H9 (cell line): ENCODE measurements at regions not wholly inside any gene's neighbourhood (a gene's known extent, or its start where the extent isn't known, plus 50 kb on each side); places are given as distances from the start of the nearest gene placed in this dataset.

Experiments
- DNase-seq: peaks from one replicate; pipeline ENCODE4 v3.0.0-alpha.2; 2017
- H2AFZ ChIP-seq: one replicate; pipeline ENCODE4 v1.6.1; 2013; ENCODE audit warnings: mild to moderate bottlenecking, low read length, control low read depth, moderate library complexity
- H2AK5ac ChIP-seq: 2 replicates; pipeline ENCODE4 v1.6.1; 2013; ENCODE audit warnings: low read length, control low read depth, mixed read lengths; ENCODE audit not compliant: insufficient read length
- H2BK120ac ChIP-seq: one replicate; pipeline ENCODE4 v1.6.1; 2013; ENCODE audit warnings: low read depth, mild to moderate bottlenecking, low read length, control low read depth, inconsistent platforms; ENCODE audit not compliant: poor library complexity, severe bottlenecking
- H2BK12ac ChIP-seq: 2 replicates; pipeline ENCODE4 v1.6.1; 2013; ENCODE audit warnings: low read length, control low read depth, mixed read lengths, low read depth; ENCODE audit not compliant: insufficient read length
- H2BK15ac ChIP-seq: 2 replicates; pipeline ENCODE4 v1.6.1; 2013; ENCODE audit warnings: low read depth, low read length, control low read depth
- H2BK20ac ChIP-seq: one replicate; pipeline ENCODE4 v1.6.1; 2013; ENCODE audit warnings: low read depth, mild to moderate bottlenecking, low read length, control low read depth, inconsistent platforms; ENCODE audit not compliant: poor library complexity, severe bottlenecking
- H2BK5ac ChIP-seq: 2 replicates; pipeline ENCODE4 v1.6.1; 2013; ENCODE audit warnings: low read length, control low read depth, mixed read lengths; ENCODE audit not compliant: insufficient read length
- H3K14ac ChIP-seq: 2 replicates; pipeline ENCODE4 v1.6.1; 2013; ENCODE audit warnings: low read length, control low read depth; ENCODE audit not compliant: insufficient read depth
- H3K18ac ChIP-seq: 2 replicates; pipeline ENCODE4 v1.6.1; 2013; ENCODE audit warnings: low read depth, mild to moderate bottlenecking, mixed read lengths, low read length, control low read depth; ENCODE audit not compliant: insufficient read length
- H3K23ac ChIP-seq: 2 replicates; pipeline ENCODE4 v1.6.1; 2013; ENCODE audit warnings: low read length, control low read depth, mixed read lengths, low read depth; ENCODE audit not compliant: insufficient read length
- H3K23me2 ChIP-seq: 2 replicates; pipeline ENCODE4 v1.6.1; 2013; ENCODE audit warnings: low read depth, mild to moderate bottlenecking, mixed read lengths, low read length, control low read depth; ENCODE audit not compliant: insufficient read length, poor library complexity, severe bottlenecking
- H3K27ac ChIP-seq: 2 replicates; pipeline ENCODE4 v1.5.1; 2013; ENCODE audit warnings: low read length, control low read depth, mixed read lengths, low read depth; ENCODE audit not compliant: insufficient read length
- H3K27me3 ChIP-seq: 2 replicates; pipeline ENCODE4 v1.6.1; 2013; ENCODE audit warnings: low read length, control low read depth, inconsistent platforms; ENCODE audit not compliant: insufficient read depth
- H3K4ac ChIP-seq: 2 replicates; pipeline ENCODE4 v1.6.1; 2013; ENCODE audit warnings: low read depth, mild to moderate bottlenecking, control low read depth, inconsistent platforms, low read length, moderate library complexity
- H3K4me1 ChIP-seq: 2 replicates; pipeline ENCODE4 v1.6.1; 2013; ENCODE audit warnings: low read length, control low read depth, inconsistent platforms; ENCODE audit not compliant: insufficient read depth
- H3K4me2 ChIP-seq: 2 replicates; pipeline ENCODE4 v1.6.1; 2013; ENCODE audit warnings: low read length, control low read depth, mixed read lengths; ENCODE audit not compliant: insufficient read length, insufficient read depth
- H3K56ac ChIP-seq: 2 replicates; pipeline ENCODE4 v1.6.1; 2013; ENCODE audit warnings: low read depth, mild to moderate bottlenecking, mixed read lengths, low read length, control low read depth; ENCODE audit not compliant: insufficient read length
- H3K79me1 ChIP-seq: 2 replicates; pipeline ENCODE4 v1.6.1; 2013; ENCODE audit warnings: low read depth, mild to moderate bottlenecking, moderate library complexity, low read length, control low read depth, inconsistent platforms; ENCODE audit not compliant: insufficient read depth, poor library complexity, severe bottlenecking
- H3K79me2 ChIP-seq: 2 replicates; pipeline ENCODE4 v1.6.1; 2013; ENCODE audit warnings: low read length, control low read depth, inconsistent platforms; ENCODE audit not compliant: insufficient read depth
- H3K9ac ChIP-seq: 2 replicates; pipeline ENCODE4 v1.6.1; 2013; ENCODE audit warnings: low read length, control low read depth, mixed read lengths; ENCODE audit not compliant: insufficient read length; ENCODE audit errors: extremely low read depth
- H3K9me3 ChIP-seq: one replicate; pipeline ENCODE4 v1.6.1; 2013; ENCODE audit warnings: low read depth, low read length, inconsistent platforms; ENCODE audit not compliant: control insufficient read depth
- H3T11ph ChIP-seq: one replicate; pipeline ENCODE4 v1.6.1; 2013; ENCODE audit warnings: mild to moderate bottlenecking, low read length, control low read depth, inconsistent platforms
- H4K20me1 ChIP-seq: one replicate; pipeline ENCODE4 v1.6.1; 2013; ENCODE audit not compliant: control insufficient read depth, insufficient read length, insufficient read depth
- H4K5ac ChIP-seq: 2 replicates; pipeline ENCODE4 v1.6.1; 2013; ENCODE audit warnings: low read depth, mild to moderate bottlenecking, mixed read lengths, low read length, control low read depth; ENCODE audit not compliant: insufficient read length
- H4K8ac ChIP-seq: replicated peaks from 2 replicates; pipeline ENCODE4 v1.6.1; 2013; ENCODE audit warnings: low read length, control low read depth, mixed read lengths, low read depth; ENCODE audit not compliant: insufficient read length
- H4K91ac ChIP-seq: 2 replicates; pipeline ENCODE4 v1.6.1; 2013; ENCODE audit warnings: low read depth, mild to moderate bottlenecking, moderate library complexity, mixed read lengths, low read length, control low read depth; ENCODE audit not compliant: insufficient read length
- H3K27ac Mint-ChIP-seq, 3 experiments: 2 replicates in 2 of 3; 3 replicates in 1 of 3; pipeline ENCODE4 v1.8.0; 2020 to 2021; ENCODE audit warnings: mixed read lengths in 3 of 3, mild to moderate bottlenecking in 1 of 3, moderate library complexity in 1 of 3
- H3K27me3 Mint-ChIP-seq: 2 replicates; pipeline ENCODE4 v1.8.0; 2021; ENCODE audit warnings: low read depth, mild to moderate bottlenecking, moderate library complexity, mixed read lengths
- H3K36me3 Mint-ChIP-seq, 3 experiments: 2 replicates in 2 of 3; 3 replicates in 1 of 3; pipeline ENCODE4 v1.8.0; 2020 to 2021; ENCODE audit warnings: low read depth in 3 of 3, mixed read lengths in 3 of 3; ENCODE audit not compliant: insufficient read depth in 1 of 3
- H3K4me1 Mint-ChIP-seq, 2 experiments: 2 replicates each; pipeline ENCODE4 v1.8.0; 2020; ENCODE audit warnings: mixed read lengths in 2 of 2
- H3K4me3 Mint-ChIP-seq, 2 experiments: 2 replicates in 1 of 2; 3 replicates in 1 of 2; pipeline ENCODE4 v1.8.0; 2020 to 2021; ENCODE audit warnings: mild to moderate bottlenecking in 2 of 2, mixed read lengths in 2 of 2, moderate library complexity in 1 of 2
- H3K9me3 Mint-ChIP-seq, 2 experiments: 2 replicates in 1 of 2; 3 replicates in 1 of 2; pipeline ENCODE4 v1.8.0; 2020; ENCODE audit warnings: mild to moderate bottlenecking in 2 of 2, mixed read lengths in 2 of 2, moderate library complexity in 1 of 2
- CTCF ChIP-seq: fragments of 200-600 bp; sonication (generic); conservative IDR thresholded peaks from 3 replicates; pipeline ENCODE4 v1.8.0; 2021; ENCODE audit warnings: antibody characterized with exemption, mild to moderate bottlenecking
- WGBS: extraction: QIAGEN DNeasy Blood & Tissue Kit; methylation state at CpG from one replicate; pipeline ENCODE4 v1.1.7; 2013; ENCODE audit warnings: missing lambda C conversion rate, low lambda C conversion rate, mixed read lengths; ENCODE audit not compliant: insufficient read length; ENCODE audit errors: extremely low coverage; 5-methylcytosine and 5-hydroxymethylcytosine counted together

DNA sequence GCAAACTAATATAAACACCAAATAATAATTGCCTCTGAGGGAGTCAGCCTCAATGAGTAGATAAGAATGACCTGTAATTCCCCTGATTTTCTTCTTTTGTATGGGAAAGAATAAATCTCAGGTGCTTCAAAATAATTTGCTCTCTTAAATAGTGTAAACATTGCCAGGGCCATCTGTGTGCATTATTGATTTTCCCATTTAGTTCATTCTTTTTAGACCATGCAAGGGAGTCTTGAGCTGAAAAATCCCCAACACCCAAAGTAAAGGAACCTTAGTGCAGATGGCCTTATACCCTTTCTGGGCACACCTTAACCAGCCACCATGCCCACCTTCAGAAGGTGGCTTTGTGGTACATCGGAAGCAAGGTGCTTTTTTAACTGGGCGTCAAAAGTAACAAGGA, 267.2 kb downstream of the TMEM114 start:
- no peaks in the 10 kb centered on the region; a peak in 1 of 7 replicates for H3K36me3 Mint-ChIP-seq
- peaks cover 0 to 2% of the 10 kb centered on the region in 2 experiments; a peak in 1 of 5 replicates for H3K9me3 Mint-ChIP-seq
- peaks cover 4 to 5% of the 10 kb centered on the region in 2 experiments; a peak in 3 of 4 replicates for H3K4me1 Mint-ChIP-seq
- no peak overlapping the region for H3K4ac ChIP-seq
- H3K9me3 ChIP-seq = no peaks in the 10 kb centered on the region
- H2BK120ac ChIP-seq = no peak overlapping the region
- no peak overlapping the region for H2BK15ac ChIP-seq
- DNase-seq = no peak
- H4K91ac ChIP-seq = no peak overlapping the region
- no peak overlapping the region for H2AFZ ChIP-seq
- no peaks in the 10 kb centered on the region for H3K79me2 ChIP-seq
- no CpG with 5 or more reads among the region's 2 CpGs for WGBS
- no peaks in the 10 kb centered on the region for H3K27me3 Mint-ChIP-seq
- no peaks in the 10 kb centered on the region for H3K27me3 ChIP-seq
- H4K20me1 ChIP-seq = no peaks in the 10 kb centered on the region
- H3K9ac ChIP-seq = no peak overlapping the region
- H3K79me1 ChIP-seq = no peaks in the 10 kb centered on the region
- no peak overlapping the region for H2BK12ac ChIP-seq
- no peak overlapping the region for H4K5ac ChIP-seq
- no peak overlapping the region for H3K4me2 ChIP-seq
- H4K8ac ChIP-seq = no peak overlapping the region
- no peak overlapping the region for H3K18ac ChIP-seq
- no peak overlapping the region for H2BK20ac ChIP-seq
- no peak overlapping the region for H3T11ph ChIP-seq
- TF ChIP-seq CTCF = no peak
- H2BK5ac ChIP-seq = no peak overlapping the region
- no peaks in the 10 kb centered on the region for H3K23me2 ChIP-seq
- no peak overlapping the region for H2AK5ac ChIP-seq
- H3K4me1 ChIP-seq = no peaks in the 10 kb centered on the region
- H3K27ac ChIP-seq = no peak overlapping the region
- no peak overlapping the region for H3K4me3 Mint-ChIP-seq
- H3K14ac ChIP-seq = no peak overlapping the region
- no peak overlapping the region for H3K27ac Mint-ChIP-seq
- H3K56ac ChIP-seq = no peak overlapping the region
- no peak overlapping the region for H3K23ac ChIP-seq
